ENCODE measurements at regions not wholly inside any gene's neighbourhood (a gene's known extent, or its start where the extent isn't known, plus 50 kb on each side); places are given as distances from the start of the nearest gene placed in this dataset.

GRCh38 chr5:113749334-113749733, 235.8 kb downstream of the YTHDC2 start:
- TF ChIP-seq CTCF (IDR thresholded peaks at IDR 0.05) (no peak), POLR2A (IDR thresholded peaks at IDR 0.05) (no peak)

Measured in right lobe of liver (tissue), 4 donors.